B cell (primary cell): ENCODE measurements at regions not wholly inside any gene's neighbourhood (a gene's known extent, or its start where the extent isn't known, plus 50 kb on each side); places are given as distances from the start of the nearest gene placed in this dataset.

Experiments
- ATAC-seq: fragments of 200-7000 bp; cut with Tn5 transposase; one replicate; pipeline ENCODE4 v1.10.0; 2021; ENCODE audit warnings: low read depth, mild to moderate bottlenecking, moderate number of reproducible peaks, moderate library complexity
- CTCF ChIA-PET: fragments of 350-600 bp; sonication (Branson Sonifier 250); formaldehyde crosslinking; loops from one replicate; lab custom pipeline; 2021; ENCODE audit warnings: antibody characterized with exemption, inconsistent platforms; lab: Charles Lee
- POLR2A ChIA-PET: fragments of 350-600 bp; sonication (Branson Sonifier 250); formaldehyde crosslinking; loops from one replicate; lab custom pipeline; 2021; ENCODE audit warnings: antibody characterized with exemption; lab: Charles Lee
- DNase-seq: peaks from one replicate; pipeline ENCODE4 v3.0.0; 2013
- H2AFZ ChIP-seq: 2 replicates; pipeline ENCODE4 v1.6.1; 2012; ENCODE audit warnings: mild to moderate bottlenecking, low read depth, low read length; ENCODE audit not compliant: insufficient read depth, poor library complexity, severe bottlenecking
- H3K27ac ChIP-seq, 2 donors: 1 replicate in 1 of 2; 2 replicates in 1 of 2; pipeline ENCODE4 v1.5.1; 2012 to 2013; ENCODE audit warnings: low read length in 2 of 2, mild to moderate bottlenecking in 2 of 2, moderate library complexity in 1 of 2
- H3K27me3 ChIP-seq, 4 experiments: fragments of 200-600 bp in 1 of 4; sonication (generic) in 1 of 4; replicated peaks in 1 of 4; 1 replicate in 2 of 4; 2 replicates in 2 of 4; pipeline versions ENCODE4 v1.6.1 to v1.7.0; 2013 to 2016; ENCODE audit warnings: low read length in 3 of 4, mild to moderate bottlenecking in 2 of 4, mixed read lengths in 1 of 4, moderate library complexity in 1 of 4; ENCODE audit not compliant: insufficient read depth in 4 of 4, control insufficient read depth in 3 of 4; ENCODE audit errors: control extremely low read depth in 1 of 4
- H3K36me3 ChIP-seq, 2 experiments: replicated peaks in 1 of 2; 1 replicate in 1 of 2; 2 replicates in 1 of 2; pipeline versions ENCODE4 v1.6.1 to v1.7.1; 2013; ENCODE audit warnings: low read length in 1 of 2; ENCODE audit not compliant: insufficient read depth in 2 of 2, control insufficient read depth in 1 of 2; ENCODE audit errors: control extremely low read depth in 1 of 2, extremely low read depth in 1 of 2
- H3K4me1 ChIP-seq, 2 donors: fragments of 200-600 bp in 1 of 2; sonication (generic) in 1 of 2; 1 replicate in 1 of 2; 2 replicates in 1 of 2; pipeline versions ENCODE4 v1.5.1 to v1.6.1; 2013 to 2017; ENCODE audit warnings: low read length in 2 of 2; ENCODE audit not compliant: control insufficient read depth in 2 of 2, insufficient read depth in 2 of 2
- H3K4me2 ChIP-seq: replicated peaks from 2 replicates; pipeline ENCODE3; 2012; ENCODE audit warnings: mild to moderate bottlenecking, low read depth, low read length; ENCODE audit not compliant: poor library complexity, severe bottlenecking
- H3K4me3 ChIP-seq, 5 experiments: fragments of 200-600 bp in 1 of 5; sonication (generic) in 1 of 5; 1 replicate in 3 of 5; 2 replicates in 2 of 5; pipeline versions ENCODE4 v1.5.1 to v1.7.0; 2011 to 2016; ENCODE audit warnings: low read length in 4 of 5, mild to moderate bottlenecking in 4 of 5, low read depth in 2 of 5, control low read depth in 1 of 5, moderate library complexity in 1 of 5; ENCODE audit not compliant: insufficient read depth in 1 of 5; ENCODE audit errors: control extremely low read depth in 1 of 5, extremely low read depth in 1 of 5
- H3K79me2 ChIP-seq: fragments of 200-600 bp; sonication (generic); one replicate; pipeline ENCODE4 v1.6.0; 2016; ENCODE audit warnings: low read length; ENCODE audit not compliant: control insufficient read depth, insufficient read depth
- H3K9ac ChIP-seq: fragments of 200-600 bp; sonication (generic); 2 replicates; pipeline ENCODE4 v1.6.1; 2017; ENCODE audit warnings: mild to moderate bottlenecking, low read length, moderate library complexity
- H3K9me3 ChIP-seq, 3 donors: one replicate each; pipeline versions ENCODE4 v1.6.1 to v1.7.1; 2013; ENCODE audit warnings: low read length in 2 of 3; ENCODE audit not compliant: control insufficient read depth in 2 of 3, insufficient read depth in 1 of 3; ENCODE audit errors: control extremely low read depth in 1 of 3
- H4K20me1 ChIP-seq: 2 replicates; pipeline ENCODE4 v1.6.0; 2012; ENCODE audit warnings: mild to moderate bottlenecking, low read length; ENCODE audit not compliant: insufficient read depth, control insufficient read depth, poor library complexity, severe bottlenecking
- H3K27ac Mint-ChIP-seq: one replicate; pipeline ENCODE4 v1.8.0; 2021; ENCODE audit warnings: mixed read lengths
- H3K27me3 Mint-ChIP-seq: one replicate; pipeline ENCODE4 v1.8.0; 2021; ENCODE audit warnings: mixed read lengths
- H3K4me1 Mint-ChIP-seq: one replicate; pipeline ENCODE4 v1.8.0; 2021; ENCODE audit warnings: mixed read lengths
- H3K4me3 Mint-ChIP-seq: one replicate; pipeline ENCODE4 v1.8.0; 2021; ENCODE audit warnings: mixed read lengths
- H3K9me3 Mint-ChIP-seq: one replicate; pipeline ENCODE4 v1.8.0; 2022; ENCODE audit warnings: mixed read lengths; ENCODE audit not compliant: insufficient read depth
- CTCF ChIP-seq: fragments of 200-600 bp; IDR thresholded peaks from one replicate; pipeline ENCODE4 v1.8.0; 2022; ENCODE audit warnings: antibody characterized with exemption, mild to moderate bottlenecking
- EZH2 ChIP-seq: IDR thresholded peaks from 2 replicates; pipeline ENCODE4 v1.6.1; 2012; ENCODE audit warnings: borderline replicate concordance, low read depth, mild to moderate bottlenecking, moderate library complexity, low read length; ENCODE audit not compliant: insufficient read depth, poor library complexity, severe bottlenecking
- WGBS: methylation state at CpG from one replicate; pipeline ENCODE4 v1.1.5; 2013; ENCODE audit warnings: missing lambda C conversion rate; ENCODE audit not compliant: insufficient coverage; 5-methylcytosine and 5-hydroxymethylcytosine counted together
- intact Hi-C: fragments of 100-400 bp; cut with micrococcal nuclease; formaldehyde crosslinking; loops from one replicate; pipeline ENCODE4 v1.10.0; 2022

GRCh38 chr5:8689773-8690172 is 820.8 kb downstream of the MTRR start:
- Histone ChIP-seq H3K4me2 (no peak overlapping the region), H3K9me3 (no peaks in the 10 kb centered on the region), H3K27ac (no peak overlapping the region), H3K27me3 (no peaks in the 10 kb centered on the region), H2AFZ (no peak overlapping the region), H3K4me1 (no peaks in the 10 kb centered on the region), H3K36me3 (no peaks in the 10 kb centered on the region), H3K79me2 (no peaks in the 10 kb centered on the region), H3K9ac (no peak overlapping the region), H3K4me3 (no peak overlapping the region), H4K20me1 (no peaks in the 10 kb centered on the region)
- Mint-ChIP-seq H3K4me1 (no peaks in the 10 kb centered on the region), H3K27ac (no peak overlapping the region), H3K27me3 (no peaks in the 10 kb centered on the region), H3K4me3 (no peak overlapping the region), H3K9me3 (no peaks in the 10 kb centered on the region)
- no peak for TF ChIP-seq EZH2
- intact Hi-C loops, result no loop called here
- ChIA-PET POLR2A (no interaction called here), CTCF (no interaction called here)
- WGBS, result 100% methylated on average over 2 of the region's 3 CpGs
- ATAC-seq (no peak), DNase-seq (no peak)

- Mint-ChIP-seq H3K9me3 (no peaks in the 10 kb centered on the region), H3K27me3 (no peaks in the 10 kb centered on the region), H3K4me1 (no peaks in the 10 kb centered on the region), H3K27ac (no peak overlapping the region), H3K4me3 (no peak overlapping the region)
- no peak overlapping the region for H3K4me3 ChIP-seq
- ChIA-PET CTCF (no interaction called here), POLR2A (no interaction called here)
- H3K9me3 ChIP-seq, result no peaks in the 10 kb centered on the region
- H3K27ac ChIP-seq, result no peak overlapping the region
- no peaks in the 10 kb centered on the region for H3K4me1 ChIP-seq
- 80% methylated on average over 1 of the region's 2 CpGs for WGBS
- no peaks in the 10 kb centered on the region for H3K79me2 ChIP-seq
- H4K20me1 ChIP-seq, result no peaks in the 10 kb centered on the region
- no peak overlapping the region for H3K4me2 ChIP-seq
- no peak for TF ChIP-seq CTCF
- TF ChIP-seq EZH2, result no peak
- no peaks in the 10 kb centered on the region for H3K27me3 ChIP-seq
- DNase-seq, result no peak
- no peak overlapping the region for H3K9ac ChIP-seq
- no peak overlapping the region for H2AFZ ChIP-seq
- no peaks in the 10 kb centered on the region for H3K36me3 ChIP-seq
- intact Hi-C loops, result no loop called here
- ATAC-seq, result no peak
Measured at GRCh38 chr5:8691221-8691620, 822.3 kb downstream of the MTRR start.
